Kidney (tissue), 13 donors: ENCODE measurements at regions not wholly inside any gene's neighbourhood (a gene's known extent, or its start where the extent isn't known, plus 50 kb on each side); places are given as distances from the start of the nearest gene placed in this dataset.

Experiments used
- DNase-seq, 5 donors: peaks; one replicate each; pipeline ENCODE4 v3.0.0-alpha.2; 2013 to 2020
- FAIRE-seq: peaks from 2 replicates; lab custom pipeline; 2012; peaks lifted over from hg19 to GRCh38; lab: Jason Lieb, UNC
- H3K27ac ChIP-seq, 2 donors: one replicate each; pipeline ENCODE4 v1.7.0; 2013; ENCODE audit warnings: low read depth in 2 of 2, low read length in 2 of 2, inconsistent platforms in 1 of 2
- H3K27me3 ChIP-seq: one replicate; pipeline ENCODE4 v1.7.1; 2013; ENCODE audit warnings: low read length, inconsistent platforms; ENCODE audit not compliant: control insufficient read depth, insufficient read depth
- H3K36me3 ChIP-seq, 3 donors: one replicate each; pipeline versions ENCODE4 v1.7.0 to v1.7.1; 2013; ENCODE audit warnings: low read length in 3 of 3, control low read depth in 1 of 3, inconsistent platforms in 1 of 3; ENCODE audit not compliant: insufficient read depth in 3 of 3, control insufficient read depth in 2 of 3
- H3K4me1 ChIP-seq, 3 donors: one replicate each; pipeline versions ENCODE4 v1.7.0 to v1.7.1; 2013; ENCODE audit warnings: low read length in 3 of 3, inconsistent platforms in 1 of 3, low read depth in 1 of 3; ENCODE audit not compliant: control insufficient read depth in 2 of 3, insufficient read depth in 2 of 3
- H3K4me3 ChIP-seq, 3 donors: one replicate each; pipeline versions ENCODE4 v1.7.0 to v1.8.1; 2013; ENCODE audit warnings: low read length in 3 of 3, control low read depth in 1 of 3, inconsistent platforms in 1 of 3
- H3K9ac ChIP-seq, 3 donors: one replicate each; pipeline versions ENCODE4 v1.7.0 to v1.7.1; 2013; ENCODE audit warnings: low read length in 3 of 3, control low read depth in 1 of 3, inconsistent platforms in 1 of 3
- H3K9me3 ChIP-seq, 3 donors: one replicate each; pipeline versions ENCODE4 v1.7.0 to v1.7.1; 2013; ENCODE audit warnings: low read length in 3 of 3, control low read depth in 1 of 3, inconsistent platforms in 1 of 3; ENCODE audit not compliant: control insufficient read depth in 2 of 3, insufficient read depth in 1 of 3
- CTCF ChIP-seq: IDR thresholded peaks from 3 replicates; pipeline ENCODE4 v1.5.1; 2012; ENCODE audit warnings: mild to moderate bottlenecking, moderate library complexity, borderline replicate concordance; ENCODE audit not compliant: insufficient read depth; ENCODE audit errors: extremely low read depth
- intact Hi-C: fragments of 100-400 bp; cut with DNase I; formaldehyde crosslinking; loops from one replicate; pipeline ENCODE4 v1.11.1; 2022
- donor health status: control.
- donor health status: control.
- donor health status: control.
- donor health status: control.
- donor health status: control.
- donor health status: DM: yes; HTN: yes; CAD: no.
- donor health status: Normal renal cell carcinoma (clear cell type).

- no peak for DNase-seq
- Histone ChIP-seq H3K36me3 (peaks cover 0 to 3% (median 2%) of the 10 kb centered on the region in 3 donors), H3K27me3 (no peaks in the 10 kb centered on the region), H3K27ac (no peak overlapping the region), H3K9me3 (no peaks in the 10 kb centered on the region), H3K4me1 (peaks cover 0 to 4% (median 0%) of the 10 kb centered on the region in 3 donors), H3K9ac (no peak overlapping the region), H3K4me3 (no peak overlapping the region)
- intact Hi-C loops, result no loop called here
- TF ChIP-seq CTCF, result no peak
- FAIRE-seq, result no peak
Observed at GRCh38 chr1:232440325-232441035, 189.5 kb downstream of the SIPA1L2 start.

GRCh38 chr1:232439011-232439410 lies 190.9 kb downstream of the SIPA1L2 start:
- no peak for DNase-seq
- H3K9me3 ChIP-seq, result no peaks in the 10 kb centered on the region
- TF ChIP-seq CTCF, result no peak
- no peaks in the 10 kb centered on the region for H3K27me3 ChIP-seq
- H3K36me3 ChIP-seq, result peaks cover 0 to 3% (median 2%) of the 10 kb centered on the region in 3 donors
- H3K4me3 ChIP-seq, result no peak overlapping the region
- no peak overlapping the region for H3K9ac ChIP-seq
- no peak for FAIRE-seq
- peaks cover 0 to 4% (median 0%) of the 10 kb centered on the region in 3 donors for H3K4me1 ChIP-seq
- no peak overlapping the region for H3K27ac ChIP-seq
- intact Hi-C loops, result no loop called here

- FAIRE-seq, result no peak
Observed at GRCh38 chr1:232438476-232438875, 191.5 kb downstream of the SIPA1L2 start.

More at GRCh38 chr1:232438476-232438875, 191.5 kb downstream of the SIPA1L2 start:
- no peak overlapping the region for H3K27ac ChIP-seq
- peaks cover 0 to 3% (median 2%) of the 10 kb centered on the region in 3 donors for H3K36me3 ChIP-seq
- H3K4me1 ChIP-seq, result peaks cover 0 to 4% (median 0%) of the 10 kb centered on the region in 3 donors
- no peaks in the 10 kb centered on the region for H3K9me3 ChIP-seq
- no peaks in the 10 kb centered on the region for H3K27me3 ChIP-seq
- DNase-seq, result no peak
- no peak for TF ChIP-seq CTCF
- H3K9ac ChIP-seq, result no peak overlapping the region
- no peak overlapping the region for H3K4me3 ChIP-seq
- intact Hi-C loops, result no loop called here
